ENCODE measurements at regions not wholly inside any gene's neighbourhood (a gene's known extent, or its start where the extent isn't known, plus 50 kb on each side); places are given as distances from the start of the nearest gene placed in this dataset.

DNA sequence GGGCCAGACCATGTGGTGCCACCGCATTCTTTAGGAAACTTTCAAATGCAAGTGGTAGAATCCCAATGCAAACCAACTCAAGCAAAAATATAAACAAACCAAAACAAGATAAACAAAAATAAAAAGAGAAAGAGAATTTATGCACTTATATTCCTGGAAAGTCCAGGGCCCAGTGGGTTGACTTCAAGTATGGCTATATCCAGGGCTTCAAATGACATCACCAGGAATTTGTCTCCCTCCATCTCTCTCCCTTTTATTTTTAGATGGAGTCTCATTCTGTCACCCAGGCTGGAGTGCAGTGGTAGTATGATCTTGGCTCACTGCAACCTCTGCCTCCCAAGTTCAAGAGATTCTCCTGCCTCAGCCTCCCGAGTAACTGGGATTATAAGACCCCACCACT lies 56.1 kb upstream of the PNRC1 start:
- TF ChIP-seq EZH2 (IDR thresholded peaks at IDR 0.05; ENCODE audit: borderline replicate concordance, low read depth, low read length, severe bottlenecking) = no peak
- TF ChIP-seq, protein P1, sequence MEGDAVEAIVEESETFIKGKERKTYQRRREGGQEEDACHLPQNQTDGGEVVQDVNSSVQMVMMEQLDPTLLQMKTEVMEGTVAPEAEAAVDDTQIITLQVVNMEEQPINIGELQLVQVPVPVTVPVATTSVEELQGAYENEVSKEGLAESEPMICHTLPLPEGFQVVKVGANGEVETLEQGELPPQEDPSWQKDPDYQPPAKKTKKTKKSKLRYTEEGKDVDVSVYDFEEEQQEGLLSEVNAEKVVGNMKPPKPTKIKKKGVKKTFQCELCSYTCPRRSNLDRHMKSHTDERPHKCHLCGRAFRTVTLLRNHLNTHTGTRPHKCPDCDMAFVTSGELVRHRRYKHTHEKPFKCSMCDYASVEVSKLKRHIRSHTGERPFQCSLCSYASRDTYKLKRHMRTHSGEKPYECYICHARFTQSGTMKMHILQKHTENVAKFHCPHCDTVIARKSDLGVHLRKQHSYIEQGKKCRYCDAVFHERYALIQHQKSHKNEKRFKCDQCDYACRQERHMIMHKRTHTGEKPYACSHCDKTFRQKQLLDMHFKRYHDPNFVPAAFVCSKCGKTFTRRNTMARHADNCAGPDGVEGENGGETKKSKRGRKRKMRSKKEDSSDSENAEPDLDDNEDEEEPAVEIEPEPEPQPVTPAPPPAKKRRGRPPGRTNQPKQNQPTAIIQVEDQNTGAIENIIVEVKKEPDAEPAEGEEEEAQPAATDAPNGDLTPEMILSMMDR (IDR thresholded peaks at IDR 0.05; ENCODE audit: borderline replicate concordance, extremely low read depth, low read length, poor library complexity, severe bottlenecking) = no peak

Measured in DND-41 (cell line).